ENCODE measurements at regions not wholly inside any gene's neighbourhood (a gene's known extent, or its start where the extent isn't known, plus 50 kb on each side); places are given as distances from the start of the nearest gene placed in this dataset.

DNA sequence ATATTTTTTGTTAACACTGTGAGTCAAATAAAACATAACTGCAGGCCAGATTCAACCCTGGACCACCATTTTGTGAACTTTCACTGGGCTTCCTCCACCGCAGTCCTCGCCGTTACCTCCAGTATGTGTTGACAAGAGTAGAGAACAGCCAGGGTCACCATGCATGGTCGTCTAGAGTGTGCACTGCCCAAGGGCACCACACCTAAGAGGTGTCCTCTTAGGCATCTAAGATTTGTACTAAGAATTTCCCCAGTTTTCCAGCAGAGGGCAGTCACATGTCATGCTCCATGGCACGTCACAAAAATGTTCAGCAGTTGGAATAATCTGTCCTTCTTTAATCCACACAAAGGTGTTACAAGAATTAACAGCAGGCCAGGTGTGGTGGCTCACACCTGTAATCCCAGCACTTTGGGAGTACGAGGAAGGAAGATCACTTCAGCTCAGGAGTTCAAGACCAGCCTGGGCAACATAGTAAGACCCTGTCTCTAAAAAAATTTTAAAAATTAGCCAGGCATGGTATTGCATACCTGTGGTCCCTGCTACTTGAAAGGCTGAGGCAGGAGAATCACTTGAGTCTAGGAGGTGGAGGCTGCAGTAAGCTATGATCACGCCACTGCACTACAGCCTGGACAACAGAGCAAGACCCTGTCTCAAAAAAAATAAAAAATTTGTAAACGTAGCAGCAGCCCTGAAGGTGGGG lies 71.2 kb upstream of the FOXK1 start:
- Mint-ChIP-seq H3K4me1 (peaks cover 14% of the 10 kb centered on the region), H3K27ac (no peak overlapping the region), H3K9me3 (no peaks in the 10 kb centered on the region), H3K4me3 (no peak overlapping the region), H3K36me3 (no peaks in the 10 kb centered on the region), H3K27me3 (peaks cover 2% of the 10 kb centered on the region)

DNA sequence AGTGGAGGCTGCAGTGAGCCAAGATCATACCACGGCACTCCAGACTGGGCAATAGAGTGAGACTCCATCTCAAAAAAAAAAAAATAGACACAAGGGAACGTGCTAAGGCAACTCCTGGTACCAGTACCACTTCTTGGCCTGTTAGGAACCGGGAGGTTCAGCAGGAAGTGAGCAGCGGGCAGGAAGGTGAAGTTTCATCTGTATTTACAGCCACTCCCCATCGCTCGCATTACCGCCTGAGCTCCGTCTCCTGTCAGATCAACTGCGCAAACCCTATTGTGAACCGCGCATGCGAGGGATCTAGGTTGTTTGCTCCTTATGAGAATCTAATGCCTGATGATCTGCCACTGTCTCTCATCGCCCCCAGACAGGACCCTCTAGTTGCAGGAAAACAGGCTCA lies 69.9 kb upstream of the FOXK1 start:
- Mint-ChIP-seq H3K4me3 (no peak overlapping the region), H3K27me3 (no peaks in the 10 kb centered on the region), H3K27ac (no peak overlapping the region), H3K4me1 (peaks cover 14% of the 10 kb centered on the region), H3K9me3 (no peaks in the 10 kb centered on the region), H3K36me3 (no peaks in the 10 kb centered on the region)

DNA sequence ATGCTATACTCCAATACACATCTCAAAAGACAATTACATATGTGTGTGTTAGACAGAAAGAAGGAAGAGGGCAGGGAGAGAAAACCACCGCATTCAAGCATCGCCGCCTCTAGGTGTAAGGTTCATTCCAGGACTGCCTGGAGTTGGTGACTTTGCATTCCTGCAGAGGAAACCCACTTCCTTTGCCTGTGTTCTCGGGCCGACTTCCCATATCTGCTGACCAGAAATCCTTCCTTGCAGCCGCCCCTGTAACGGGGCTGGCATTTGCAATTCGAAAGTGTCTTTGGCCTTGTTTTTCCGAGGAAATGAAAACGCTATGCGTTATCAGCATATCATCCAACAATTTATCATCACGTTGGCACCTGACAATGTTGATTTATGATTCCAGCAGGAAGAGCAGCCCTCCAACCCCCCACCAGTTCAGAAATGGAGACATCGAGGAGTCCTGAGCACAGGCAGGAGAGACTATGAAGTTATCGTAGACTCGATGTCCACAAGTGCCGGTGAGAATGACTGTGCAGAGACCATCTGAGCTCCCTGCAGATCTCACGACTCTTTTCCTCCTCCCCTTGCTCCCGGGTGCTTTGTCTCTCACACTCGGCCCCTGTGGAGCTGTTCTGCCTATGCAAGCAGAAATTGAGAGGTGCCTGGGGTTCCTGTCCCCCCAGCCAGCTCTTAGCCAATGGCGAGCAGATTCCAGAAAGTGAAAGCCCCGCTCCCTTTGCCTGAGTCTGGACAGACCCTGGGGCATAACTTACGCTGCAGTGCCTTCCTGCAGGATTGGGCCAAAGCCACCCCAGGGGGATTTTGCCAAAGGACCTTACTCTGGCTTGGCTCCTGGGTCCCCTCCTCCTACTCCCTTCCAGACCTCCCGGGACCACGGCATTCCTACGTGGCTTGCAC lies 68.9 kb upstream of the FOXK1 start:
- Mint-ChIP-seq H3K4me3 (peak overlapping the region; percentile 61), H3K4me1 (peaks cover 14% of the 10 kb centered on the region), H3K9me3 (no peaks in the 10 kb centered on the region), H3K27me3 (no peaks in the 10 kb centered on the region), H3K36me3 (no peaks in the 10 kb centered on the region), H3K27ac (peak overlapping the region; percentile 46)

DNA sequence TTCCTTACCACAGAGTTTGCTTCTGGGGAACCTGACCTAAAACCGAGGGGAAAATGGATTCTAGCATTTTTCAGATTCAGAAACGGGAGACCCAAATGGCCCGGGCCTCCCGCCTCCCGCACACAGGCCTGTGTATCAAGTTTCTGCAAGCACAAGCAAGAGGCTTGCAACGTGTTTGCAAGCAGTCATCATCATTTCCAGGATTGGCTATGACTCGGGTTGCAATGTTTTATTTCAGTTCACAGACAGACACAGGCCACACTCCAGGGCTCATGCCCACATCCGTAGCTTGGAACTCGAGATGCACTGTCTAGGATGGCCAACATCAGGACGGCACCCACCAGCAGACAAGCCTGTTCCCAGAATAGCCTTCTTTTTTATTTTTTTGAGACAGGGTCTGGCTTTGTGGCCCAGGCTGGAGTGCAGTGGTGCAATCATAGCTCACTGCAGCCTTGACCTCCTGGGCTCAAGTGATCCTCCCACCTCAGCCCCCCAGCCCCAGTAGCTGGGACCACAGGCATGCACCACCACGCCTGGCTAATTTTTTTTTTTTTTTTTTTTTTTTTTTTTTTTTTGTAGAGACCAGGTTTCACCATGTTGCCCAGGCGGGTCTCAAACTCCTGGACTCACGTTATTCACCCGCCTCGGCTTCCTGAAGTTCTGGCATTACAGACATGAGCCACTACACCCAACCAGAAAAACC lies 68.1 kb upstream of the FOXK1 start:
- Mint-ChIP-seq H3K4me3 (peak overlapping the region; percentile 19), H3K4me1 (peaks cover 20% of the 10 kb centered on the region), H3K27me3 (no peaks in the 10 kb centered on the region), H3K27ac (peak overlapping the region; percentile 46), H3K9me3 (no peaks in the 10 kb centered on the region), H3K36me3 (no peaks in the 10 kb centered on the region)

DNA sequence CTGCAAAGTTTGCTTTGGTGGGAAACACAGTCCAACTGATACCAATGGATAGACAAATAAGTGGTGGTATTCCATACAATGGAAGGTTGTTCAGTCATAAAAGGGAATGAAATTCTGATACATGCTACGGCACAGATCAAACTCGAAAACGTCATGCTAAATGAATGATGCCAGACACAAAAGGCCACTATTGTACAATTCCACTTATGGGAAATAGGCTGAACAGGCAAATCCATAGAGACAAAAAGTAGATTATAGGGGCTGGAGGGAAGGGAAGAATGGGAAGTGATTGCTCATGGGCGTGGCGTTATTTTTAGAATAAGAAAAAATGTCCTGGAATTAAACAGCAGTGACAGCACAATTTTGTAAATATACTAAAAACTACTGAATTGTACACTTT lies 66.0 kb upstream of the FOXK1 start:
- no peaks in the 10 kb centered on the region for H3K27me3 Mint-ChIP-seq
- H3K36me3 Mint-ChIP-seq, result no peaks in the 10 kb centered on the region
- H3K9me3 Mint-ChIP-seq, result no peaks in the 10 kb centered on the region
- H3K27ac Mint-ChIP-seq, result no peak overlapping the region
- no peak overlapping the region for H3K4me3 Mint-ChIP-seq
- H3K4me1 Mint-ChIP-seq, result peaks cover 37% of the 10 kb centered on the region

DNA sequence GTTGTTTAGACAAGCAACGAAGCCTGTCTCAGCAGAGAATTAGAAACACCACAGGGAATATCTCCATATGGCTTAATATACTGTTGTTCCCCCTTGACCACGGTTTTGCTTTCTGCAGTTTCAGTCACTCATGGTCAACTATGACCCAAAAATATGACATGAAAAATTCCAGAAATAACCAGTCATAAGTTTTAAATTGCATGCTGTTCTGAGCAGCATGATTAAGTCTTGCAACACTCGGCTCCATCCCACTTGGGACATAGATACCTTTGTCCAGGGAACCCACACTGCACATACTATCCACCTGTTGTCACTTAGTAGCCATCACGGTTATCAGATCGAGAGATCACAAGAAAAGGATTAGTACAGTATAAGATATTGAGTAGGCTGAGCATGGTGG lies 60.7 kb upstream of the FOXK1 start:
- Mint-ChIP-seq H3K27me3 (peaks cover 1% of the 10 kb centered on the region), H3K36me3 (no peaks in the 10 kb centered on the region), H3K4me3 (no peak overlapping the region), H3K27ac (peak overlapping the region; percentile 86), H3K9me3 (no peaks in the 10 kb centered on the region), H3K4me1 (peaks cover 35% of the 10 kb centered on the region)

DNA sequence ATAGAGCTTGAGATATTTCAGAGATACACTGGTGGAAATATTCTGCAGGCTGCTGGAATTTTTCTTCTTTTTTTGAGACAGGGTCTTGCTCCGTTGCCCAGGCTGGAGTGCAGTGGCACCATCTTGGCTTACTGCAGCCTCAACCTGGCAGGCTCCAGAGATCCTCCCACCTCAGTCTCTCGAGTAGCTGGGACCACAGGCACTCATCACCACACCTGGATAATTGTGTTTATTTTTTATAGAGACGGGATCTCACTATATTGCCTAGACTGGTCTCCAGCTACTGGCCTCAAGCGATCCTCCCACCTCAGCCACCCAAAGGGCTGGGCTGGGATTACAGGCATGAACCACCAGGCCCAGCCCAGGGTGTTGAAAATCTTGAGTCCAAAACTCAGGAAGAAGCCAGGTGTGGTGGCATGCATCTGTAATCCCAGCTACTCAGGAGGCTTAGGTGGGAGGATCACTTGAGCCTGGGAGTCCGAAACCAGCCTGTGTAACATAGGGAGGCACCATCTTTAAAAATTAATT lies 55.7 kb upstream of the FOXK1 start:
- no peaks in the 10 kb centered on the region for H3K9me3 Mint-ChIP-seq
- no peaks in the 10 kb centered on the region for H3K36me3 Mint-ChIP-seq
- peaks cover 10% of the 10 kb centered on the region for H3K4me1 Mint-ChIP-seq
- peaks cover 1% of the 10 kb centered on the region for H3K27me3 Mint-ChIP-seq
- no peak overlapping the region for H3K27ac Mint-ChIP-seq
- H3K4me3 Mint-ChIP-seq, result no peak overlapping the region

DNA sequence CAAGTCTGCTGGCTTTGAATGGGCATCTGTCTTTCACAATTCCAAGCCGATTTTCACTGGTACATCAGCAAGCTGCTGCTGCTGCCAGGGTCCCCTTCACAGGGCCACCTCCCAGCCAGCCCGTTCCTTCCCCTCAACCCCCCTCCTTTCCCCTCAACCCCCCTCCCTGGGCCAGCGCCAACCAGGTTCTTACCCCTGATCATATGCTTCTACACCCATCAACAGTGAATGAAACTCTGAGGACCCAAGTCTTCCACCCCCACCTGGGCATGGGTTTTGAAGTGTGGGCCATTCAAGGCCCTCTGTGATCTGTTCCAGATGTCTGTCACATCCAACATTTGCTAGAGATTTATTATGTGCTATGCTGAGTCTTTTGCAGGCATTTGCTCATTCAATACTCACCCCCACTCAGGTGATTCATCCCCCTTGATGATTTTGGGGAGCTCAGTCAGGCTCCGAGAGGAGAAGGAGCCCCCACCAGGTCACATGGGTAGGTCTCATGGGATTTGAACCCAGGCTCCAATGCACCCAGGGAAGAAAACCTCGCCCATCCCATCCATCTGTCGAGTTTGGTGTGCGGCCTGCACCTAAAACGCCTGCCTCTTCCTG lies 52.7 kb upstream of the FOXK1 start:
- no peaks in the 10 kb centered on the region for H3K9me3 Mint-ChIP-seq
- H3K4me1 Mint-ChIP-seq, result peaks cover 8% of the 10 kb centered on the region
- H3K36me3 Mint-ChIP-seq, result no peaks in the 10 kb centered on the region
- peaks cover 1% of the 10 kb centered on the region for H3K27me3 Mint-ChIP-seq
- H3K27ac Mint-ChIP-seq, result no peak overlapping the region
- H3K4me3 Mint-ChIP-seq, result no peak overlapping the region

DNA sequence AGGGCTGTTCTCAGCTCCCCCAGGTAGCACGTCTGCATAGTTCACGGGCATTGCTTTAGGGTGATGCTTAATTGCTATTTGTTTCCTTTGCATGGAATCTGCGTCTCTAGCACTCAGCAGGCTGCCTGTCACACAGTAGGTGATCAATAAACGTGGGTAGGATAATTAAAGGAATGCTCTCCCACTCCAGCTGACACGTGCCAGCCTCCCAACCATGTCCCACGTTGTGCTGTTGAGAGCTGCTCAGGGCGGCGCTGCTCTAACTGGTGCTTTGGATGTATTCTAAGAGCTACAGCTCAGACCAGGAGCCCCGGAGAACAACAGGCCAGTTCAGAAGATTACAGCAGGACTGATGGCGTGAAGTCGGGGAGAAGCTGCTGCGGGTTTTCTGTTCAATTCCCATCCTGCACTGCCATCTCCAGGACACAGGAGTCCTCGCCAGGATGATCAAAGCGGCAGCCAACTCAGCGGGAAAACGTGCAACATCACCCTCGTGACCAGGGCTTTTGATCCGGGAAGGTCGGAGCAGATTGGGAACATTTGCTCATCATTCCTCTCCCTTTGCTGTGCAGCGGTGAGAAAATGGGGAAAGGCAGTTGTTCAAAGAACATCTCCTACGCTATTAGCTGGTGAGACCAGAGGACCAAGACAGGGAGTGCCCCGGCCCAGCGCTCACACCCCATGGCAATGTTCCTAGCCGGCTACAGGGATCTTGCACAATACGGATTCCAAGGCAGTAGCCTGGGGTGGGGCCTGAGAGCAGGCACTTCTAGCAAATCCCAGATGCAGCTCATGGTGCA lies 50.5 kb upstream of the FOXK1 start:
- Mint-ChIP-seq H3K4me3 (no peak overlapping the region), H3K27me3 (no peaks in the 10 kb centered on the region), H3K9me3 (no peaks in the 10 kb centered on the region), H3K27ac (no peak overlapping the region), H3K4me1 (no peaks in the 10 kb centered on the region), H3K36me3 (no peaks in the 10 kb centered on the region)
